GM18520 (cell line): ENCODE measurements at regions not wholly inside any gene's neighbourhood (a gene's known extent, or its start where the extent isn't known, plus 50 kb on each side); places are given as distances from the start of the nearest gene placed in this dataset.
"Not testable (repeated sequence)": the region's sequence is repeated elsewhere in the genome, so short reads cannot be mapped to it uniquely, and the experiment has no call there.

Experiments
- ATAC-seq: cut with Tn5 transposase; IDR thresholded peaks from one replicate; pipeline ENCODE4 v1.9.1; 2021; ENCODE audit not compliant: unreplicated experiment

GRCh38 chr16:85220125-85220839 lies 108.0 kb upstream of the CIBAR2 start:
- ATAC-seq = no peak

DNA sequence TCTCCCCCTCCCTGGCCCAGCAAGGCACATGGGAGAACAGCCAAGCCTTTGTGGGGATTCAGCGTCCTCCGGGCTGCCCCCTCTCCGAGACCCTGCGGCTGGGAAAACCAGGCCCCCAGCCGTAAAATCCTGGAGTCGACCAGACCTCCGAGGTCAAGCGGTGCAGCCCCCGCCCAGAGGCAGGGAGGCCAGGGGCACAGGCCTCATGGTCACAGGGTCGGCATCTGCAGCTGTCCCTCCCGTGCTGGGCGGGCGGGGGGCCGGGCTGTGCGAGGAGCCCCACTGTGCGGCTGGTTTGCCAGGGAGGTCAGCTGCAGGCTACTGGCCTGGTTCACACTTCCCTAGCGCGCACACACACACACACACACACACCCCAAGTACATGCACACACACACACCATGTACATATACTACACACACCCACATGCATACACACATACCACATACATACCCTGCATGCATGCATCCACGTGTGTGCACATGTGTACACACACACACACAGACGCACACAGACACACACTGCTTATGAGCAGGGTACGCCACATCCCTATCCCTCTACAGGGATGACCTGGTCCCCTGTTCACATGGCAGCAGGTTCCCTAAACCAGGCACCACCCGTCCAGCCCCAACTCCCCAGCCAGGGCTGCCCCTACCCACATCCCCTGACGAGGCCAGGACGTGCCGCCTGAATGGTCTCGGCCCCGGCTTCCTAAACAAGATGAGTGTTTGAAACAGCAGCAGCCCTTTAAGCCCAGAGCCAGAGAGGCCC lies 108.9 kb upstream of the CIBAR2 start:
- no peak for ATAC-seq

GRCh38 chr16:85221771-85222154 lies 109.5 kb upstream of the CIBAR2 start:
- ATAC-seq = no peak

GRCh38 chr16:85222155-85222863 lies 110.0 kb upstream of the CIBAR2 start:
- ATAC-seq = no peak

DNA sequence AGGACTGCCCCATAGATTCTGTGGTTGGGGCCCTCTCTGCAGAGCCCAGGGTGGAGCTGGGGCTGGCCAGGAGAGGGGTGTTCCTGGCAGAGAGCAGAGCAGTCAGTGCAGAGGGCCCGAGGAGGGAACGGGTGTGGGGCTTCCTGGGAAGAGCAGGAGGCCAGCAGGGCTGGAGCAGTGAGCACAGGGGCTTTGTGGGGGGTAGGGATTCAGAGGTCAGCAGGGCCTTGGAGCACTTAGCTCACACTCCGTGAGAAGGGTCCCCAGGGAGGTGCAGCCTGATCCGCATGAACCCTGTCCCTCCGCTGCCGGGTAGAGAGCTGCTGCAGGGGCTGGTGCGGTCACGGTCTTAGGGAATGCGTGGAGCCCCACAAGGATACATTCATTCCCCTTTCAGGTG lies 113.0 kb upstream of the CIBAR2 start:
- ATAC-seq = no peak

DNA sequence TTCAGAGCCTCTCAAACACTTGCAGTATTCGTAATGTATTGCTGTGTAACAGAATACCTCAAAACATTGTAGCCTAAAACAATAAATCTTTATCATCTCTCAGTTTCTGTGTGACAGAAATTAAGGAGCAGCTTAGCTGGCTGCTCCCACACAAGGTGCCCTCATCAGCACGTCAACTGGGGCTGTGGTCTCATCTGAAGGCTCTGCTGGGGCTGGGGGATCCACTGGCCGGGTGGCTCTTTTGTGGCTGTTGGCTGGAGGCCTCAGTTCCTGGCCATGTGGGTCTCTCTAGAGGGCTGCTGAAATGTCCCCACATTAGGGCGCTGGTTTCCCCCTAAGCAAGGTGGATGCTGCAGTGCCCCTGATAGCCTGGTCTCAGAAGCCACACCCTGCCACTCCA lies 113.4 kb upstream of the CIBAR2 start:
- no peak for ATAC-seq

DNA sequence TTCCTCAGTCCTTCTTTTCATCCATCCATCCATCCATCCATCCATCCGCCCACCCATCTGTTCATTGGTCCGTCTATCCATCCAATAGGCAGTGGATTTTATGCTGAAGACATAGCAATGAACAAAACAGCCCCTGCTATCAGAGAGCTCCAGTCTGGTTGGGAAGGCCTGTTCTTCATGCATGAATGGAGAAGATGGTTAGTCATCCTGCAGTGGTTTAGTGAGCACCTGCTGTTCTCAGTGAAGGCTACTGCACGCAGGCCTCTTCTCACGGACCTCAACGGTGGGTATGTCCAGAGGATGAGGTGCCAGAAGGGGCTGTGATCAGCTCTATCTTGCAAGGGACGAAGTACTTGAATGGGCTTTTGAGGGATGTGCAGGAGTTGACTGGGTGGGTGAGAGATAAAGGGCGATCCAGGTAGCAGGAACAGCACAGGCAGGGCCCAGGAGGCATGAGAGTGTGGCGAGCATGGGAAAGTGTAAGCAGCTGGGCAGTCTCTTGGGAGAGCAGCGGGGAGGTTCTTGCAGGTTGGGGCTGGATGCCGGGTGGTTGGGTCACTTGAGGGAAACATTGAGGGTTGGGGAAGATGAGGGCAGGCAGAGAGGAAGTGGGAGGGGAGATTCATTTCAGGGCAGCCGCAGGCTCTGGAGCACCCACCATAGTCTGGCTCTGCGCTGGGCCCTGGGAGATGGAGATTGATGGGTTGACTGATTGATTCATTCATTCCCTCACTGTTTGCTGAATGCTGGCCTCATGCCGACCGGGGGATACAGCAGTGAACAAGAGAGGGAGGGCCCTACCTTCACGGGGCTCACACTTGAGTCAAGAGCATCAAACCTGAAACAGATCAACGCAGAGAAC lies 115.0 kb upstream of the CIBAR2 start:
- ATAC-seq = peak; percentile 59

DNA sequence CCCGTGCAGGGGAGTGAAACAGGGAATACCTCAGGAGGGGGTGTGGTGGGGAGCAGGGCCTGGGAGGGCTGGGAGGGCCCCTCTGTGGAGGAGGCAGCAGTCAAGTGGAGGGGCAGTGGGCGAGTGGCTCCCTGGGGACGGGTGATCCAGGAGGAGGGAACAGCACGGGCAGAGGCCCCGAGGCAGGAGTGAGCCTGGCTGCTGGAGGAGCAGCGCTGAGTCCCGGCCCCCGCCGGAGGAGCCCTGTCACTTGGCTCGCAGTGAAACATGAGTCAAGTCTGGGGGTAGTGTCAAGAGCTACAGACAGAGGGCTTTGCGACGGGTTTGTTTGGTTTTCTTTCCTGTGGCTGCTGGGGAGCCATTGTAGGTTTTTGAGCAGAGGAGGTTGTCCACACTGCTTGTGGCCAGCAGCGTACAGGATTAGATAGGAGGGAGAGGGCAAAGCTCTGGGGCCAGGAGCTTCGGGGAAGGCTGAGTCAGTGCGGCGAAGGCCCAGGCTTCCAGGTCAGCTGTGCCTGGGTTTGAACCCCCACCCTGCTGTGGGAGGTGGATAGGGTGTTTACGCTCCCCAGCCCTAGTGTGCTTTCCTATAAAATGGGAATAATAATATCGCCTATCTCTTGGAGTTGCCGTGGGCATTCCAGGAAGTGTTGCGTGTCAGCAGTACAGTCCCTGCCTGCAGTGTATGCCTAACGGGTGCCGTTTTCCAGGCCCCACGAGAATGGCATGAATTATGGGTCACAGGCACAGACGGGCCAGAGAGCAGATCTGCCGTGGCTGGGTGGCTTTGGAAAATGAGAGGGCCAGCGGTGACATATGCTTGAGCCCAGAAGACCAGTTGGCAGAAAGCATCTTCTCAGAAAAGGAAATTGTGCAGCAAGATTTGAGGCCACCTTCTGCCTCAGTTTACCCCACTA lies 115.9 kb upstream of the CIBAR2 start:
- no peak for ATAC-seq

- ATAC-seq = no peak
These were observed 116.7 kb upstream of the CIBAR2 start for GRCh38 chr16:85228970-85229430.

DNA sequence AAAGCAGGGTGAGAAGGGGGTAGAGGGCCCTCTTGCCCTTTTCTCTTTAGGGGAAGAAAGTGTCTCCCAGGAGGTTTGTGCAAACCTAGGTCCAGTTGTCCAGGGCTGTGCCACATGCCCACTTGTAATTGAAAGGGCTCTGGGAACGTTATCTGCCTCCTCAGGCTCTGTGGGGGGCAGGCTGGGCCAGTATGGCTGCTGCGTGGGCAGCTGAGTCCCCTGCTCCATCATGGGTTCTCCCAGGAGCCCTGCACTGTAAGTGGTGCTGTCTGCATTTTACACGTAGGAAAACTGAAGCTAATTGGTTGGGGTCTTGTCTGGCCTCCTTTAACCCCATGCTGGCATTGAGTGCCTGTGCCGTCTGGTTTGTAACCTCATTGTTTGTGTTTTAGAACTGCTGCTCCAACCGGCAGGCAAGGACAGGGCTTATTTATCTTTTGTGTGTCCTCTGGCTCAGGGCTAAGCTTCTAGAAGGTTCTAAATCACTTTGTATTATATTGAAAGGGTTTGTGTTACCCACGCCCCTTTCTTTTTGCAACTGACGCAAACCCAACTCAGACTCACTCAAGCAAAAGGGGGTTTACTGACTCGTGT lies 117.7 kb upstream of the CIBAR2 start:
- ATAC-seq = no peak

DNA sequence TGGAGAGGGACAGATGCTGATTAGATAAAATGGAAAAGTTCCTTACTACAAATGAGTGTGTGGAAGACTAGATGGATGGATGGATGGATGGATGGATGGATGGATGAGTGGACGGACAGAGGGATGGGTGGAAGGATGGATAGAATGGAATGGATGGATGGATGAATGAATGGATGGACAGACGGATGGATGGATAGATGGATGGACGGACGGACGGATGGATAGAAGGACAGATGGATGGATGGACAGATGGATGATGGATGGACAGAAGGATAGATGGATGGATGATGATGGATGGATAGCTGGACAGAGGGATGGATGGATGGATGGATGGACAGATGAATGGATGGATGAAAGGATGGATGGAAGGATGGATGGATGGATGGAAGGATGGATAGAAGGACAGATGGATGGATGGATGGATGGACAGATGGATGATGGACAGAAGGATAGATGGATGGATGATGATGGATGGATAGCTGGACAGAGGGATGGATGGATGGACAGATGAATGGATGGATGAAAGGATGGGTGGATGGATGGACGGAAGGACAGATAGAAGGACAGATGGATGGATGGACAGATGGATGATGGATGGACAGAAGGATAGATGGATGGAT lies 118.6 kb upstream of the CIBAR2 start:
- not testable (repeated sequence) for ATAC-seq

DNA sequence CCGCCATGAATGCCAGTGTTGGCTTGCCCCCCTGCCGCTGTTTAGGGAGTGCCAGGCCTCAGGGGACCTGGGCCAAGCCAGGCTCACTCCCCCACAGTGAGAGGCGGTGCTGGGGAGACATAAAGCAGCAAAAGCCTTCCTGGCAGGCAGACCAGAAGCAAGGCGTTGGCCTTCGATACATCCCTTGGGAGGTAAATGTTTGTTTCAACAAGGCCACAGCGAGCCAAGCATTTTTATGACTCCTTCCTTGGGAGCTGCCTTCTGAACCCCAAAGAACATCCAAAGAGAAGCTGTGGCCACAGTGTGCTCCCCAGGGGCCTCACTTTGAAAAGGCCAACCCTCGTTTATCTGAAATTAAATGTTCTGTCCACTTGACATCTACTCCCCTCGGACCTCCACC lies 119.7 kb upstream of the CIBAR2 start:
- ATAC-seq = no peak

DNA sequence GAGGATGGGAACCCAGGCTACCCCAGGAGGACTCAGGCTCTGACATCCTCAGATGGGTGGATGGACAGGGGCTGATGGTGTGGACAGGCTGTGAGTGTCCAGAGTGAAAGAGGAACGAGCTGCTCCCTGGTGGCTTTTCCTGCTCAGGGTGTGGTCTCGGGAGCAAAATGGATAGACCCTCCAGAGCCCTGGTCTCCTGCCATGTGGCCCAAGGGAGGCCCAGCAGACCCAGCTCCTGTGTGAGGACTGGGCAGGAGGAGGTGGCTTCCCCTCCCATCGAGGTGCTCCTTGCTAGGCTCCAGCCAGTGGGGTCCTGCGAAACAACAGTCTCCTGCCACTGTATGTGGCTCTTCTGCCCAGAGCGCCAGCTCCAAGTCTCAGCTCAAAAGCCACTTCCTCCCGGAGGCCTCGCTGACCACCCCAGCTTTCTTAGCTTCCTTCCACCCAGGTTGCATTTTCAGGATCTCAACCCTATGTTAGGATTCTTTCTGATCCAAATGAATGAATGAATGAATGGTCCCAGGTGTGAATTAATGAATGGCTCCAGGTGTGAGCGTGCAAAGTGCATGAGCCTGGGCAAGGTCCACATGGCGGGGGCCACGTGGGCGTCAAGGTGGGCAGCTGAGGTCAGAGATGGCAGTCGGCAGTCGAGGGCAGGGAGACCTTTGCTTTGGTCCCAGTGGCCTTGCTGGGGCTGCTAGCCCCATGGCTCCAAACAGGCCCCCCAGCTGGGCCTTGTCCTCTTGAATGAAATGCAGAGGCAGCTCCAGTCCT lies 120.3 kb upstream of the CIBAR2 start:
- no peak for ATAC-seq

GRCh38 chr16:85233516-85233915 lies 121.2 kb upstream of the CIBAR2 start:
- ATAC-seq = no peak

- no peak for ATAC-seq
These were observed 122.3 kb upstream of the CIBAR2 start for GRCh38 chr16:85234310-85235204.

GRCh38 chr16:85235991-85236817 lies 123.9 kb upstream of the CIBAR2 start:
- ATAC-seq = no peak

DNA sequence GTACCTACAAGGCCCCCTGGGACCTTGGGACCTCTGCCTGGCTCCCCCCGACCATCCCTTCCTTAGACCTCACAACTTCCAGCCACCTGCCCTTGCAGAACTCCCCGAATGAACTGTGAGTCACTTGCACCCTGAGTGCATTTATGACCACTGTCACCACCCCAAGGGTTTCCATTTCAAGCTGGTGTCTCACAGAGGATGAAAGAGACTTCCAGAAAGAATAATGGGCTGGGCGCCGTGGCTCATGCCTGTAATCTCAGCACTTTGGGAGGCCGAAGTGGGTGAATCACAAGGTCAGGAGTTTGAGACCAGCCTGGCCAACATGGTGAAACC lies 124.5 kb upstream of the CIBAR2 start:
- ATAC-seq = no peak
